Sigmoid colon (tissue), 6 donors: ENCODE measurements at regions not wholly inside any gene's neighbourhood (a gene's known extent, or its start where the extent isn't known, plus 50 kb on each side); places are given as distances from the start of the nearest gene placed in this dataset.

Experiments
- DNase-seq: peaks from one replicate; pipeline ENCODE4 v3.0.0-alpha.2; 2019
- H3K27ac ChIP-seq, 4 donors: fragments of 200-600 bp; sonication (generic); one replicate each; pipeline ENCODE4 v1.5.1; 2016 to 2019; ENCODE audit warnings: mild to moderate bottlenecking in 1 of 4
- H3K27me3 ChIP-seq, 3 donors: fragments of 200-600 bp; sonication (generic); one replicate each; pipeline ENCODE4 v1.5.1; 2019; ENCODE audit warnings: mild to moderate bottlenecking in 1 of 3
- H3K36me3 ChIP-seq, 4 donors: fragments of 200-600 bp; sonication (generic); one replicate each; pipeline ENCODE4 v1.5.1; 2016 to 2019
- H3K4me1 ChIP-seq, 4 donors: fragments of 200-600 bp; sonication (generic); one replicate each; pipeline ENCODE4 v1.5.1; 2017 to 2019
- H3K4me3 ChIP-seq, 4 donors: fragments of 200-600 bp; sonication (generic); one replicate each; pipeline ENCODE4 v1.5.1; 2017 to 2019; ENCODE audit warnings: mild to moderate bottlenecking in 2 of 4, moderate library complexity in 1 of 4
- H3K9me3 ChIP-seq, 4 donors: fragments of 200-600 bp in 3 of 4; sonication (generic) in 3 of 4; one replicate each; pipeline versions ENCODE4 v1.5.1 to v1.6.1; 2013 to 2019
- CTCF ChIP-seq, 4 experiments: fragments of 450-650 bp in 3 of 4; fragments of 200-600 bp in 1 of 4; IDR thresholded peaks; one replicate each; pipeline ENCODE4 v1.5.1; 2016 to 2019; ENCODE audit warnings: antibody characterized with exemption in 4 of 4, mild to moderate bottlenecking in 3 of 4, moderate library complexity in 2 of 4
- EP300 ChIP-seq, 4 donors: sonication (generic); formaldehyde crosslinking; IDR thresholded peaks; one replicate each; pipeline ENCODE4 v1.6.1; 2017; ENCODE audit warnings: antibody characterized with exemption in 4 of 4
- POLR2A ChIP-seq, 2 donors: fragments of 450-650 bp; IDR thresholded peaks; one replicate each; pipeline ENCODE4 v1.6.1; 2016; ENCODE audit warnings: antibody characterized with exemption in 2 of 2, mild to moderate bottlenecking in 2 of 2, moderate library complexity in 2 of 2
- POLR2AphosphoS5 ChIP-seq, 4 donors: sonication (generic); formaldehyde crosslinking; IDR thresholded peaks; one replicate each; pipeline ENCODE4 v1.6.1; 2017; ENCODE audit warnings: antibody characterized with exemption in 4 of 4
- WGBS, 2 donors: extraction: QIAGEN DNeasy Blood & Tissue Kit; methylation state at CpG; one replicate each; pipeline ENCODE4 v1.1.7; 2013; 5-methylcytosine and 5-hydroxymethylcytosine counted together
- intact Hi-C: fragments of 100-400 bp; cut with DNase I; formaldehyde crosslinking; loops from one replicate; pipeline ENCODE4 v1.15.1; 2023
- donor health status: healthy with polysubstance abuse.
- donor health status: healthy.

GRCh38 chr3:148093753-148094152 is 604.0 kb upstream of the AGTR1 start:
- Histone ChIP-seq H3K4me3 (no peak overlapping the region), H3K9me3 (no peaks in the 10 kb centered on the region)
- TF ChIP-seq POLR2AphosphoS5 (IDR thresholded peaks at IDR 0.05) (no peak), CTCF (IDR thresholded peaks at IDR 0.05) (no peak)

GRCh38 chr3:148095962-148096361 is 601.7 kb upstream of the AGTR1 start:
- Histone ChIP-seq H3K9me3 (no peaks in the 10 kb centered on the region), H3K4me1 (no peaks in the 10 kb centered on the region), H3K27ac (no peak overlapping the region), H3K36me3 (no peaks in the 10 kb centered on the region), H3K4me3 (no peak overlapping the region), H3K27me3 (no peaks in the 10 kb centered on the region)
- WGBS, 2 donors: 79 to 80% methylated on average over 5 of the region's 5 CpGs
- DNase-seq: no peak
- TF ChIP-seq POLR2AphosphoS5 (IDR thresholded peaks at IDR 0.05) (no peak), CTCF (IDR thresholded peaks at IDR 0.05) (no peak)
- intact Hi-C loops: no loop called here

More at GRCh38 chr3:148093753-148094152, 604.0 kb upstream of the AGTR1 start:
- no peak for DNase-seq
- intact Hi-C loops: no loop called here
- H3K27me3 ChIP-seq: no peaks in the 10 kb centered on the region
- no peak overlapping the region for H3K27ac ChIP-seq
- no peaks in the 10 kb centered on the region for H3K4me1 ChIP-seq
- H3K36me3 ChIP-seq: no peaks in the 10 kb centered on the region
- WGBS, 2 donors: 25 to 65% methylated on average over 1 of the region's 1 CpG

GRCh38 chr3:148100476-148100875 is 597.2 kb upstream of the AGTR1 start:
- Histone ChIP-seq H3K36me3 (no peaks in the 10 kb centered on the region), H3K4me3 (no peak overlapping the region), H3K27me3 (no peaks in the 10 kb centered on the region), H3K4me1 (no peaks in the 10 kb centered on the region), H3K27ac (no peak overlapping the region), H3K9me3 (no peaks in the 10 kb centered on the region)
- intact Hi-C loops: no loop called here
- DNase-seq: no peak
- TF ChIP-seq EP300 (IDR thresholded peaks at IDR 0.05) (no peak), POLR2A (IDR thresholded peaks at IDR 0.05) (no peak), POLR2AphosphoS5 (IDR thresholded peaks at IDR 0.05) (no peak), CTCF (IDR thresholded peaks at IDR 0.05) (no peak)

GRCh38 chr3:148101061-148101460 is 596.6 kb upstream of the AGTR1 start:
- intact Hi-C loops: no loop called here
- 65 to 80% methylated on average over 1 of the region's 1 CpG for WGBS, 2 donors
- no peak for DNase-seq

More at GRCh38 chr3:148101061-148101460, 596.6 kb upstream of the AGTR1 start:
- Histone ChIP-seq H3K27ac (no peak overlapping the region), H3K36me3 (no peaks in the 10 kb centered on the region), H3K27me3 (no peaks in the 10 kb centered on the region), H3K4me3 (no peak overlapping the region), H3K9me3 (no peaks in the 10 kb centered on the region), H3K4me1 (no peaks in the 10 kb centered on the region)
- TF ChIP-seq POLR2A (IDR thresholded peaks at IDR 0.05) (no peak), CTCF (IDR thresholded peaks at IDR 0.05) (no peak), EP300 (IDR thresholded peaks at IDR 0.05) (no peak), POLR2AphosphoS5 (IDR thresholded peaks at IDR 0.05) (no peak)
